CD4-positive, alpha-beta T cell (primary cell): ENCODE measurements at regions not wholly inside any gene's neighbourhood (a gene's known extent, or its start where the extent isn't known, plus 50 kb on each side); places are given as distances from the start of the nearest gene placed in this dataset.

Experiments used
- ATAC-seq: fragments of 200-7000 bp; cut with Tn5 transposase; one replicate; pipeline ENCODE4 v1.10.0; 2022; ENCODE audit warnings: mild to moderate bottlenecking; ENCODE audit not compliant: poor library complexity
- CTCF ChIA-PET: fragments of 350-600 bp; sonication (Branson Sonifier 250); formaldehyde crosslinking; loops from one replicate; lab custom pipeline; 2021; ENCODE audit warnings: antibody characterized with exemption, inconsistent platforms; lab: Charles Lee
- POLR2A ChIA-PET: fragments of 350-600 bp; sonication (Branson Sonifier 250); formaldehyde crosslinking; loops from one replicate; lab custom pipeline; 2021; ENCODE audit warnings: antibody characterized with exemption, inconsistent platforms; lab: Charles Lee
- DNase-seq, 14 experiments: peaks; one replicate each; pipeline ENCODE4 v3.0.0-alpha.2; 2013 to 2020; ENCODE audit warnings: mixed read lengths in 2 of 14
- H3K27ac ChIP-seq, 2 donors: one replicate each; pipeline versions ENCODE4 v1.5.1 to v1.7.0; 2013; ENCODE audit warnings: low read length in 2 of 2, low read depth in 1 of 2, mild to moderate bottlenecking in 1 of 2
- H3K27me3 ChIP-seq, 2 experiments: 1 replicate in 1 of 2; 2 replicates in 1 of 2; pipeline versions ENCODE4 v1.6.1 to v1.7.0; 2013; ENCODE audit warnings: low read length in 2 of 2, control low read depth in 1 of 2, mild to moderate bottlenecking in 1 of 2, moderate library complexity in 1 of 2; ENCODE audit not compliant: insufficient read depth in 2 of 2, control insufficient read depth in 1 of 2
- H3K36me3 ChIP-seq: one replicate; pipeline ENCODE4 v1.6.1; 2013; ENCODE audit warnings: low read length, control low read depth; ENCODE audit not compliant: insufficient read depth
- H3K4me1 ChIP-seq: one replicate; pipeline ENCODE4 v1.6.1; 2013; ENCODE audit warnings: low read length, control low read depth; ENCODE audit not compliant: insufficient read depth
- H3K4me3 ChIP-seq: one replicate; pipeline ENCODE4 v1.5.1; 2013; ENCODE audit warnings: mild to moderate bottlenecking, low read length, moderate library complexity
- H3K9me3 ChIP-seq, 2 experiments: 1 replicate in 1 of 2; 2 replicates in 1 of 2; pipeline versions ENCODE4 v1.6.1 to v1.7.0; 2013; ENCODE audit warnings: low read length in 2 of 2, mild to moderate bottlenecking in 2 of 2, control low read depth in 1 of 2, moderate library complexity in 1 of 2; ENCODE audit not compliant: control insufficient read depth in 1 of 2, insufficient read depth in 1 of 2
- H3K27ac Mint-ChIP-seq: one replicate; pipeline ENCODE4 v1.8.0; 2020; ENCODE audit warnings: mixed read lengths
- H3K27me3 Mint-ChIP-seq: one replicate; pipeline ENCODE4 v1.8.0; 2021; ENCODE audit warnings: mixed read lengths
- H3K36me3 Mint-ChIP-seq: one replicate; pipeline ENCODE4 v1.8.0; 2021; ENCODE audit warnings: low read depth, mixed read lengths
- H3K4me1 Mint-ChIP-seq: one replicate; pipeline ENCODE4 v1.8.0; 2021; ENCODE audit warnings: low read depth, mixed read lengths
- H3K4me3 Mint-ChIP-seq: one replicate; pipeline ENCODE4 v1.8.0; 2020; ENCODE audit warnings: mild to moderate bottlenecking, mixed read lengths
- H3K9me3 Mint-ChIP-seq: one replicate; pipeline ENCODE4 v1.8.0; 2020; ENCODE audit warnings: mixed read lengths
- CTCF ChIP-seq: fragments of 200-600 bp; IDR thresholded peaks from one replicate; pipeline ENCODE4 v1.8.0; 2022; ENCODE audit warnings: antibody characterized with exemption, mild to moderate bottlenecking
- intact Hi-C, 2 experiments: fragments of 100-400 bp; cut with DNase I in 1 of 2; cut with micrococcal nuclease in 1 of 2; formaldehyde crosslinking; loops; one replicate each; pipeline versions ENCODE4 v1.15.1 to v1.9.0; 2023 to 2025; cut with DNase I, micrococcal nuclease

- Mint-ChIP-seq H3K9me3 (peaks cover 5% of the 10 kb centered on the region), H3K4me1 (no peaks in the 10 kb centered on the region), H3K27ac (no peak overlapping the region), H3K27me3 (no peaks in the 10 kb centered on the region), H3K36me3 (no peaks in the 10 kb centered on the region), H3K4me3 (no peak overlapping the region)
- intact Hi-C loops: no loop called here
- Histone ChIP-seq H3K36me3 (no peaks in the 10 kb centered on the region), H3K27me3 (no peaks in the 10 kb centered on the region), H3K9me3 (no peaks in the 10 kb centered on the region), H3K27ac (no peak overlapping the region), H3K4me3 (no peak overlapping the region), H3K4me1 (no peaks in the 10 kb centered on the region)
- DNase-seq: no peak
- ATAC-seq: no peak
- TF ChIP-seq CTCF: no peak
- ChIA-PET POLR2A (no interaction called here), CTCF (no interaction called here)
Observed at GRCh38 chr16:65376601-65377000, 254.7 kb upstream of the CDH11 start.

- H3K4me3 Mint-ChIP-seq: no peak overlapping the region
- DNase-seq (no peak), ATAC-seq (no peak)
- TF ChIP-seq CTCF: no peak
- H3K9me3 Mint-ChIP-seq: peaks cover 4% of the 10 kb centered on the region
- H3K36me3 ChIP-seq: no peaks in the 10 kb centered on the region
- intact Hi-C loops: no loop called here
- H3K27me3 ChIP-seq: no peaks in the 10 kb centered on the region
- no peaks in the 10 kb centered on the region for H3K36me3 Mint-ChIP-seq
- H3K27me3 Mint-ChIP-seq: no peaks in the 10 kb centered on the region
- no peak overlapping the region for H3K27ac Mint-ChIP-seq
- H3K4me1 Mint-ChIP-seq: no peaks in the 10 kb centered on the region
- ChIA-PET CTCF (no interaction called here), POLR2A (no interaction called here)
- no peaks in the 10 kb centered on the region for H3K9me3 ChIP-seq
- H3K27ac ChIP-seq: no peak overlapping the region
- no peaks in the 10 kb centered on the region for H3K4me1 ChIP-seq
- no peak overlapping the region for H3K4me3 ChIP-seq
Observed at GRCh38 chr16:65375651-65376050, 253.8 kb upstream of the CDH11 start.

GRCh38 chr16:65373097-65373496 is 251.2 kb upstream of the CDH11 start:
- Histone ChIP-seq H3K27ac (no peak overlapping the region), H3K27me3 (no peaks in the 10 kb centered on the region), H3K9me3 (no peaks in the 10 kb centered on the region), H3K4me1 (no peaks in the 10 kb centered on the region), H3K36me3 (no peaks in the 10 kb centered on the region), H3K4me3 (no peak overlapping the region)
- no peak for ATAC-seq
- no peaks in the 10 kb centered on the region for H3K4me1 Mint-ChIP-seq
- no peaks in the 10 kb centered on the region for H3K36me3 Mint-ChIP-seq
- CTCF ChIA-PET: no interaction called here
- intact Hi-C loops: no loop called here
- TF ChIP-seq CTCF: no peak
- no peaks in the 10 kb centered on the region for H3K27me3 Mint-ChIP-seq
- no peak for DNase-seq
- H3K27ac Mint-ChIP-seq: no peak overlapping the region
- H3K9me3 Mint-ChIP-seq: no peaks in the 10 kb centered on the region
- POLR2A ChIA-PET: no interaction called here
- H3K4me3 Mint-ChIP-seq: no peak overlapping the region
